ENCODE measurements at regions not wholly inside any gene's neighbourhood (a gene's known extent, or its start where the extent isn't known, plus 50 kb on each side); places are given as distances from the start of the nearest gene placed in this dataset.
A peak's percentile ranks its signal among the peaks of the same experiment; 100 is the strongest.

- H3K4me3 ChIP-seq (ENCODE audit: low read depth, low read length): no peak overlapping the region
- TF ChIP-seq, protein P1, sequence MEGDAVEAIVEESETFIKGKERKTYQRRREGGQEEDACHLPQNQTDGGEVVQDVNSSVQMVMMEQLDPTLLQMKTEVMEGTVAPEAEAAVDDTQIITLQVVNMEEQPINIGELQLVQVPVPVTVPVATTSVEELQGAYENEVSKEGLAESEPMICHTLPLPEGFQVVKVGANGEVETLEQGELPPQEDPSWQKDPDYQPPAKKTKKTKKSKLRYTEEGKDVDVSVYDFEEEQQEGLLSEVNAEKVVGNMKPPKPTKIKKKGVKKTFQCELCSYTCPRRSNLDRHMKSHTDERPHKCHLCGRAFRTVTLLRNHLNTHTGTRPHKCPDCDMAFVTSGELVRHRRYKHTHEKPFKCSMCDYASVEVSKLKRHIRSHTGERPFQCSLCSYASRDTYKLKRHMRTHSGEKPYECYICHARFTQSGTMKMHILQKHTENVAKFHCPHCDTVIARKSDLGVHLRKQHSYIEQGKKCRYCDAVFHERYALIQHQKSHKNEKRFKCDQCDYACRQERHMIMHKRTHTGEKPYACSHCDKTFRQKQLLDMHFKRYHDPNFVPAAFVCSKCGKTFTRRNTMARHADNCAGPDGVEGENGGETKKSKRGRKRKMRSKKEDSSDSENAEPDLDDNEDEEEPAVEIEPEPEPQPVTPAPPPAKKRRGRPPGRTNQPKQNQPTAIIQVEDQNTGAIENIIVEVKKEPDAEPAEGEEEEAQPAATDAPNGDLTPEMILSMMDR (IDR thresholded peaks at IDR 0.05; ENCODE audit: low read depth, low read length, missing control alignments): no peak
- in situ Hi-C loops (cut with HindIII; ENCODE audit: low sequenced_read_pairs): no loop called here
- no peak for DNase-seq (ENCODE audit: low read depth)
These were observed 313.6 kb downstream of the TBC1D32 start for GRCh38 chr6:121020656-121021055.

- no peak overlapping the region for H3K4me3 ChIP-seq (ENCODE audit: low read depth, low read length)
- peak; percentile 28 for DNase-seq (ENCODE audit: low read depth)
- TF ChIP-seq, protein P1 (IDR thresholded peaks at IDR 0.05; ENCODE audit: low read depth, low read length, missing control alignments): no peak
- in situ Hi-C loops (cut with HindIII; ENCODE audit: low sequenced_read_pairs): no loop called here
These were observed 325.7 kb downstream of the TBC1D32 start for GRCh38 chr6:121008553-121008952.

DNA sequence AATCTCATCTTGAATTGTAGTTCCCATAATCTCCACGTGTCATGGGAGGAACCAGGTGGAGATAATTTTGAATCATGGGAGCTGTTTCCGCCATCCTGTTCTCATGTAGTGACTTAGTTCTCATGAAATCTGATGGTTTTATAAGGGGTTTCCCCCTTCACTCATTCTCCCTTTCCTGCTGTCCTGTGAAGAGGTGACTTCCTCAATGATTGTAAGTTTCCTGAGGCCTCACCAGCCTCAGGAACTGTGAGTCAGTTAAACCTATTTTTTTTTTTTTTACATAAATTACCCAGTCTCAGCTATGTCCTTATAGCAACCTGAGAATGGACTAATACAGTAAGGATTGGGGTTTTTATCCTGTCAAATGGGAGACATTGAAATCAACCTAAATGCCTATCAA, 328.3 kb downstream of the TBC1D32 start:
- DNase-seq (ENCODE audit: low read depth): no peak
- H3K4me3 ChIP-seq (ENCODE audit: low read depth, low read length): no peak overlapping the region
- TF ChIP-seq, protein P1 (IDR thresholded peaks at IDR 0.05; ENCODE audit: low read depth, low read length, missing control alignments): no peak
- in situ Hi-C loops (cut with HindIII; ENCODE audit: low sequenced_read_pairs): no loop called here

DNA sequence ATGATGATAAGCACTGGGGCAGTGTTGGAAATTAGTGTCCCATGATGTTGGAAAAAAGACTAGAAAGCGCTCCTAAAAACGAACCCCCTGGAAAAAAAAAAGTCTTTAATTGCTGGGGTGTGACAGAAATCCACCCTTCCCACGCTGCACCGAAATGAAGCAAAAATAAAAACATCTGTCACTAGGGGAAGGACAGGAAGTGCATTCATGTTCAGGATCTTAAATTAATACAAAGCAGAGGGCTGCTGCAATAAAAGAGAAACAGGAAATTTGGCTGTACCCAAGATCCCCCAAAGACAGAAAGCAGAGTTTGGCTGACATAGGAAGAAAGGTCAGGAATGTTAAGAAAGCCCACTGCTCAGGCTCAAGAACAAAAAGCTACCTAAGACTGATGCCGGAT, 333.9 kb downstream of the TBC1D32 start:
- DNase-seq (ENCODE audit: low read depth): no peak
- H3K4me3 ChIP-seq (ENCODE audit: low read depth, low read length): no peak overlapping the region
- TF ChIP-seq, protein P1 (IDR thresholded peaks at IDR 0.05; ENCODE audit: low read depth, low read length, missing control alignments): no peak
- in situ Hi-C loops (cut with HindIII; ENCODE audit: low sequenced_read_pairs): no loop called here

GRCh38 chr6:120996340-120996739, 337.9 kb downstream of the TBC1D32 start:
- H3K4me3 ChIP-seq (ENCODE audit: low read depth, low read length): no peak overlapping the region
- DNase-seq (ENCODE audit: low read depth): no peak
- TF ChIP-seq, protein P1 (IDR thresholded peaks at IDR 0.05; ENCODE audit: low read depth, low read length, missing control alignments): no peak
- in situ Hi-C loops (cut with HindIII; ENCODE audit: low sequenced_read_pairs): no loop called here

DNA sequence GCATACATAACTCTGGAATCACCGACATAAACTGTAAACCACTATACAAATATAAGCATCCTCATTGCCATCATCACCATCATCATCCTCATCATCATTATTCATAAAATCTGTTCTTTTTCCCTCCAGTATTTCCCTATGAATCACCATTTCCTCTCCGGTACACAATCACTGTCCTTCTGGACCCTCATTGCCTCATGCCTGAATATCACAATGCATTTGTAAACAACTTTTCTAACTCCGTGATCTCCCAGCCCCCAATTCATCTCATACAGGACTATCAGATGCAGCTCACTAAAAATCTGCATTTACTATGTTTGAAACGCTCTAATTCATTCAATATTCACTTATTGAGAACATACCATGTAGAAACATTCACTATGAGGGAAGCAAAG, 339.7 kb downstream of the TBC1D32 start:
- in situ Hi-C loops (cut with HindIII; ENCODE audit: low sequenced_read_pairs): no loop called here
- DNase-seq (ENCODE audit: low read depth): no peak
- TF ChIP-seq, protein P1 (IDR thresholded peaks at IDR 0.05; ENCODE audit: low read depth, low read length, missing control alignments): no peak
- no peak overlapping the region for H3K4me3 ChIP-seq (ENCODE audit: low read depth, low read length)
